ENCODE measurements at regions not wholly inside any gene's neighbourhood (a gene's known extent, or its start where the extent isn't known, plus 50 kb on each side); places are given as distances from the start of the nearest gene placed in this dataset.
A peak's percentile ranks its signal among the peaks of the same experiment; 100 is the strongest.

DNA sequence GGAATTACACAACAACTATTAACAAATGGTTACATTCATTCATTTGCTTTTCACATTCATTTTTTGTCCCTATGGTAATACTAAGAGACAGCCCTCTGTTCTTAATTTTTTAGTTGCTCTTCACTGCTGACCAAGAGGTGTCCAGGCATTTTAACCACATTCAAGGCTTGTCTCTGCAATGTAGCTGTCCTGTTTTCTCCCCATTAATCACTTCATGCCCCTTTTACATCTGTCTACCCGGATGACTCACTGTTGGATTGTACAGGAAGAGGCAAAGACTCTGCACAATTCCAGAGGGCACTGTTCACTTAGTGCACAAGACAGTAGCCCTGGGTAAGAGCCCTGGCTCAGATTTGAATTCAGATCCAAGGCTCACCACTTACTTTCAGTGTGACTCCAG is 168.5 kb downstream of the NOC3L start:
- peak; percentile 4 for DNase-seq

DNA sequence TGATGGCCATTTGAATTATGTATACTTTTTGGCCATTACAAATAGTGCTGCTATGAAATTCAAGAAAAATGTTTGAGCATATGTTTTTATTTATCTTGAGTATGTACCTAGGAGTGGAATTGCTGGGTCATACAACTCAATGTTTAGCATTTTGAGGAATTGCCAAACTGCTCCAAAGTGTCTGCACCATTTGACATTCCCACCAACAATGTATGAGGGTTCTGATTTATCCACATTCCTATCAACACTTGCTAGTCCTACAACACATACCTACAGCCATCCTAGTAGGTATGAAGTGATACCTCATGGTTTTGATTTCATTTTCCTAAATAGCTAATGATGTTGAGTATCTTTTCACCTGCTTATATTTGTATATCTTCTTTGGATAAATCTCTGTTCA is 165.5 kb downstream of the NOC3L start:
- DNase-seq = no peak

DNA sequence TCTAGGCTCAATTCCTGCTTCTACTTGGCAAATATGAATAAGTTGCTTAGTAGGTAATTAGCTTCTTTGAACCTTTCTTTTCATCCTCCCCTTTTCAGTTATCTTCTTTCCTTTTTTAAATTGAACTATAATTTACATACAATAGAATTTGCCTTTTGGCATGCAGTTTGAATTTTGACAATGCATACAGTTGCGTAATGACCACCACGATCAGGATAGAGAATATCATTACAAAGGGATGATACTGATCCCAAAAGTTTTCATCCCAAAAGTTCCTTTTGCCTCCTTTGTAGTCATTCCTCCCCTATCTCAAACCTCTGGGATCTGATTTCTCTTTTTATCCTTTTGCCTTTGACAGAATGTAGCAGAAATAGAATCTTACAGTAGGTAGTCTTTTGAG is 164.4 kb downstream of the NOC3L start:
- no peak for DNase-seq

DNA sequence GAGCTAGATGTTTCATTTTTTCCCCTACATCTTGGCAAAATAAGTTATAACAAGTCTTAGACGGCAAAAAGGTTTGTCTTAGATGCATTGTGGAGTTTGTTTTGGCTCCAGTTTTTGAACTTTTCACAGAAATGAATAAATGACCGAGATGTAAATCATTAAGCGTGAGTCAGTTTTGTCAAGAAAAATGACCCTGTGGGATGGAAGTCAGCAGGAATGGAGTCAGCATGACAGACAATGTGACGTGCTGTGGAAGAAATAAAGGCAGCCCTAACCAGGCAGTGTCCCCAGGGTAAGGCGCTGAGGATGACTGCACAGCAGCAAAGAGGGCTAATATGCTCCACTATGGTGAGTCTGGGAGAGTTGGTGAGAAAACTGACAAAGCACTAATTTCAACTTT is 163.2 kb downstream of the NOC3L start:
- DNase-seq = no peak

DNA sequence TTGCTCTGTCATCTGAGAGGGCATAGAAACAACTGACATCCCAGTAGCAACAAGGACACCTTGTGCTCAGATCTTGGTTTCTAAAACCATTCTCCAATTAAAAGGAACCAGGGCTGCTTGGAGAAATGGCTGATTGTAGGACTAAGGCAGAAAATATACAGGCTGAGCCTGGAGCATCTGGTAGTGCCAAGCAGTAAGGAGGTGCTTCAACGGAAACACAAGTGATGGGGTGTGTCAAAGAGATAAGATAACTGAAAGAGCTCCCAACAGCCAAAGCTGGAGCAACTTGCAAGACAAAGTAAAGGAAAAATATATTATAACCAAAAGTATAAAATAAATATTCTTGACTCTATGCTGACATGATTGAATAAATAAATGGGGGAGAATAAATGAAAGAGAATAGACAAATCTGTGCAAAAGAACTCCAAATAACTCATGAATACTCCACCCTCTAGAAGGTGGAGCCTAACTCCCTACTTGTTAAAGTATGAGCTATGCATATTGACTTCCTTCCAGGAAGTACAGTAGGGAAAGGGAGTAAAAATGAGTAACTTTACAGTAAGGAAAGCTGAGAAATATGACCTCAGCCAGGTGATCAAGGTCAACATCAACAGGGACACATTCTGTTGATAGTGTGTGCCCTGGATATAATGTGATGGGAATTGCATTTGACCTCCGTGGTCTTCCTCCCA is 162.4 kb downstream of the NOC3L start:
- DNase-seq = no peak

DNA sequence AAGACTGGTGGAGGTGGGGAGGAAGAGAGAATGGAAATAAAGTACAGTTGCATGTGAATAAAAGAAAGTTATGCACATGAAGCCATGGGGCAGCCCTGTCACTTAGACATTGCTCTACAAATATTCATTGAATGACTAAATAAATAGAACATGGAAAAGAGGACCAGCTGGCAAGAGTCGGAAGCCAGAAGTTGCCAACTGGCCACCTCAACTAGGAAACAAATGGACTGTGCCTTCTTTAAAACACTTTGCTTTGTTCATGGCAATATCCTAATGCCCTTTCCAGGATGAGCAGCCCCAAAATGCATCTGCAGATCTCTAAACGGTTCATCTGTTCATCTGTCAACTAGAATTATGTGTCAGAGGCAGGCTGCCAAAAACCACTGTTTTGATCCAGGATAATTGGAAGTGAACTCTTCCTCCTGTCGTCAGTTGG is 157.3 kb downstream of the NOC3L start:
- peak; percentile 60 for DNase-seq

DNA sequence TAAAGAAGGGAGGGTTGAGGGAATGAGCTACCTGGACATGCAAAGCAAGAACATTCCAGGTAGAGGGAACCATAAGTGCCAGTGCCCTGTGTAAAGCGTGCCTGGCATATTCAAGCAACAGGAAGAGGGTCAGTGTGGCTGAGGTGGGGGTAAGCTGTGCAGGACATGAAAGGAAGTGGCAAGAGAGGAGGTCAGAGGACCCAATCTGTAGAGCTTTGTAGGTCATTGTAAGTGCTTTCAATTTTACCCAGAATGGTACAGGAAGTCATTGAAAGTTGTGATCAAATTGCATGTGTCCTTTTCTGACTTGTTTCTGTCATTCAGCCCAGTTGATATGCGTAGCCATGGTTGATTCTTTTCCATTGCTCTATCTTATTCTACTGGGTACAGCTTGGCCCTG is 156.6 kb downstream of the NOC3L start:
- no peak for DNase-seq

DNA sequence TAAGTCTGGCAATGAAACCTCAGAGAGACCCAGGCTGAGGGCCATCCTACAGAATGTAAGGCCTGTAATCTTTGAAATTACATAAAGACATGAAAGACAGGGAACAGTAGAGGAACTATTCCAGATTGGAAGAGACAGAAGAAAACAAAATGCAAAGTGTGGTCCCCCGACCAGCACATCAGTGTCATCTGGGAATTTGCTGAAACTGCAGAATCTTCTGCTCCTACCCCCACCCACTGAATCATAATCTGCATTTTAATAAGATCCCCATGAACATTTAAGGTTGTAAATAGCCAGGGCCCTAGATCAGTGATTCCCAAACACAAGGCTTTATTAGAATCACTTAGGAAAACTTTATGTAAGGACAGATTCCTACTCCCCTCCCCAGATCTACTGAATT is 154.4 kb downstream of the NOC3L start:
- DNase-seq = no peak

DNA sequence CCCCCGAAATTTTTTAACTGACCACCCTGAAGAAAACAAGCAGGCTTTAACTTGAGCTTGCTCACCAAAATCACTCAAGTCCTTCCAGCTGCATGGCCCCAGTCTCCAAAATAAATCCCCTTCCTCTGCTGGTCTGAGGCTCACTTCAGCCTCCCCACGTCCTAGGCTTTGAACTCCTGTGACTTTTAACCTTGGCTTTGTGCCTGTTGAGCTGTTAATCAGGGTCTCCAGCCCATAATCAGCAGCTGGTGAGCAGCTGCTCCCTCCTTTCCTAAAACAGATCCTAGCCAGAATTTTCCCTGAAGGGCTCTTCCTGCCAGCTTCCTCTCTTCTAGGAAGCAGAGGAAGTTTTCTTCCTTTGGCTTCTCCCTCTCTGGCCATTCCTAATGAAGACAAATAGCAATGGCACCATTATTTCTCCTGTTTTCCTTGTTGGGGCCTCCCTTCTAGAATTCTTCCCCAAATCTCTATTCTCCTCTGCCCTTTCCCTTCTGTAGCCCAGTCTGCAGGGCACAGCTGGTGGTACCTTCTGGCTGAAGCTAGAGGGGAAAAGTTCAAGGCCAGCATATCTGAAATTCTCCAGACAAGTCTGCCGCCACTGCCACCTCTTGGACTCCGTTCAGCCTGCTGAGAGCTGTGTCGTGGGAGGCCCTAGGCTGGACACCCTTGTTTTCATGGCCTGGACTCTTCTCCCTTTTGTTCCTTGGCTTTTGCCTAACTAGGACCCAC is 152.1 kb downstream of the NOC3L start:
- peak; percentile 81 for DNase-seq

DNA sequence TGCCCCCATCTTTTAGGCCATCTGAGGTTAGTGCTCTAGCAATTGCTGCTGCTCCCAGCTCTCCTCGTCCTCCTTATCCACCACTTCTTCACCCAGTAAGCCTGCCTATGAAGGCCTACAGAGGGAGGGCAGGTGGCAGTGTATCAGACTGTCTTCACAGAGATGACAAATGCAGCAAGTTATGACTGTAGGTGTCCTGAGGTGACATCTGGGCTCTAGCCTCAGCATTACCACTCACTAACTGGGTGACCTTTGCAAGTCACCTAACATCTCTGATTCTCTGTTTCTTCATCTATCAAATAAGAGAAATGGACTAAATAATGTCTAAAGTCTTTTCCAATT is 151.6 kb downstream of the NOC3L start:
- peak; percentile 33 for DNase-seq

DNA sequence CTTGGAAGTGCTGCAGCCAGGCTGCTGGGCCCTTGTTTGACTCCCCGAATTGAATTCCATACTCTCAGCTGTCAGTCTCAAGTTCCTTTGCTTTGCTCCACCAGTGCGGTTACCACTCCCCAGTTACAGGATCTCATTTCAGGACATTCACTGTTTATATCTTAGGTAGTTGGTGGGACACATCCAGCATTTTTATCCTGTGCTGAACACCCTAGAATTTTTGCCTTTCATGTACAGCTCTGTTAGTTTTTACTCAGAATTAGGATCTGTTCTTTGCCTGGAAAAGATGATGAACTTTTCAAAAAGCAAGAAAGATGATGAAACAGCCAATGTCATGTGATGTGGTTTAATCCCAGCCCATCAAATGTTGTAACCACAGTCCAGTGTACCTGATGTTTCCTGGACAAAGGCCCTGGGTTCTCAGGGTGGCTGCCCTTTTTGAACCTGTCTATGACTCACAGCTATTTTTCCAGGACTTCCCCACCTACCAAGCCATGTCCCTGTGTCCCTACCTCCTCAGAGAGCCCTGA is 149.7 kb downstream of the NOC3L start:
- DNase-seq = no peak

DNA sequence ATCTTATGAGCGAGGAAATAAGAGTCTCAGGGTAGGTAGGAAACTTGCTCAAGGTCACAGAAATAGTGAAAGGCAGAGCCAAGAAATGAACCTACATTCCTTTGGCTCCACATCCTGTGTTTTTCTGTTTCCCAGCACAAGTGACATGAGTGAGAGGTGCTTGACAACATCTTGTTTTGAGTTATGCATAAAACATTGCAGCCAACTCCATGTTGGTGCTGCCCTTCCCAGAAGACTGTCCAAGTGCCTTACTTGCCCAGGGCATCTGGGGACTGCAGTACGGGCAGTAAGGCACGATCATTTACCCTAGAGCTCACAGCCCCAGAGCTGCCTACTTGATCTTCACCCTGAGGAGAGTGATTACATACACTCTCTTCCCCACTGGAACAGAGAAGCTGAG is 148.8 kb downstream of the NOC3L start:
- DNase-seq = no peak

DNA sequence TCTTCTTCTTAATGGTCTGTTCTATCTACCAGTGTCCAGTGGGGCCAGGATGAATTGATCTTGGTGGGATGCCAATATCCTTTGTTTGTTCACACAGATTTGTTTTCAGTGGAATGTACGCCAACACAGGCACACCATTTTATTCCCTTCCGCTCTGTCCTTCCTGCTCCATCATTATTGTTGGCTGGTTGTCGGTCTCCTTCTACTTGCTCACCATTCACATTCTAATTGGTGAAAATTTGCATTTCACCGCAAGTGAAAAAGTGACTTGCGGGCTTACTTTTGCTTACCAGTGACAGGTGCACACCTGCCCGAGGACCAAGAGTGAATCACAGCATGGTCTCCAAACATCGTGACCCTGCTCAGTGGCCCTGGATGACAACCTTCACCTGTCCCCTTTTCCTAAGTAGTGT is 148.3 kb downstream of the NOC3L start:
- no peak for DNase-seq

DNA sequence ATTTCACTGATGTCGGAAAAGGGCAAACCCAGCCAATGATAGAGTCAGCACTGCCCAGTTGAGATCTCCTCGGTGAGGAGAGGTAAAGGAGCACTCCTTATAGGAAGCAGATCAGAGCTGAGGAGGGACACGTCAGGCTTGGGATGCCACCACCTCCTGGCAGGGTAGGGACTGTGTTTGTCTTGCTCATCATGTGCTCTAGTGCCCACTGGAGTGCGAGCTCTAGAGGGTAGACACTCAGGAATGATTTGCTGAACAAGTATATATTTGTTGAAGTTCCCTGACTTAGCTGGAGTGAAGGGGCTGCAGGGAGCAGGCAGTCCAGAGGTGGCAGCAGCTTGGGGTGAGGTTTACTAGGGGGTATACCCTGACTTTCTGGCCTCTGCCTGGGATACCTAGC is 146.5 kb downstream of the NOC3L start:
- DNase-seq = no peak

DNA sequence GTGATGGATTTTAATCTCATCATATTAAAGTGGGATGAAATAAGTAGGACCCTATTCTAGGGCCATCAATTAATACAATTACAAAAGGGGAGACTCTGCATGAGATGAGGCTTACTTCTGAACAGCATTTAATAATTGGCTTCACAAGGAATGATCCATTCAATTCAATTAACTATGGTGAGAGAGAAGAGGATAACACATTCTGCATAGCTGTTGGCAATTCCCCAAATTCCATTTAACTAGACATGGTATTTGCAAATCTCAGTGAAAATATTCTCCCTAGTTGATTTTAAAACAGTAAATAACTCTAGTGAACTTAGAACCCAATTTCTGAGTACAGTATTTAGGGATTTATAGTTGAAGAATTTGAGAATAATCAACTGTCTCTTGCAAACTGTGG is 145.3 kb downstream of the NOC3L start:
- peak; percentile 54 for DNase-seq

DNA sequence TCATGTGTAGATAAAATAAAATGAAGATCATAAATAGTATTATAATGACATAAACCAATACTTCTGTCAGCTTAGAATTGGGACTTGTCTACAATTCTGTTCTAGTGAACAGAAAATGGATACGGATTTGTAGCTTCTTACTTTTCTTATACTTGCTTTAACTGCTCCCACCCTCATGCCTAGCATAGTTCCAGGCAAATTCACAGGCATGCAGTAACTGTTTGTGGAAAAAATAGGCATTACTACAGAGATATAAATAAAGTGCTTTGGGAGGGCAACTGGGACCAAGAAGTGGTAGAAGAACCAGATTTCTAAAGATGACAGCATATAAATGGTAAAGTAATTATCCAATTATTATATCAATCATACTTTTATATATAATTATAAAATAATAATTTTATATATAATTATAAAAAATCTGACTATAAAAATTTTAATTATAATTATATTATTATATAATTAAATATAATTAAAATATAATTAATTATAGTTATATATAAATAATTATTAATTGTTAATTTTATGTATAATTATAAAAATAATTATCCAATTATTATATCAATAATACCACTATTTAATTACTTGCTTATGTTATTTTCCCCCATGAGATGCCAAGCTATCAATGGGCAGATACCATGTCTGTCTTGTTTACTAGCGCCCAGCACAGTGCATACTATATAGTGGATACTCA is 144.1 kb downstream of the NOC3L start:
- DNase-seq = no peak

DNA sequence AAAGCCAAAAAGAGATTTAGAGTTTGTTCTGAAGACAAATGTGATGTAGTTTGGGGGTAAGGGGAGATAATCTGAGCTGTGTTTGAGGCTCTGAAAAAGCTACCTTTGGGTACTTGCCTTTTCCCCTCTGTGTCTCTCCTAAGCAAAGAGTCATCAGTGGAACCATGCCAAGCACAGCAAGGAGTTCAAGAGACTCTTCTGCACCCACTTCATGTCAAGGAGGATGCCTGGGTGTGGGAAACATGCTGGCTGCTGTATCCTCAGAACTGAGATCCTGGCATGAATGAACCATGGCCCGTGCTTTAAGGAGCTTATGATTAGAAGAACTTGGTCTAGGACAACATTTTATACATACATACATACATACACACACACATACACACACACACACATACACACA is 142.9 kb downstream of the NOC3L start:
- DNase-seq = no peak

DNA sequence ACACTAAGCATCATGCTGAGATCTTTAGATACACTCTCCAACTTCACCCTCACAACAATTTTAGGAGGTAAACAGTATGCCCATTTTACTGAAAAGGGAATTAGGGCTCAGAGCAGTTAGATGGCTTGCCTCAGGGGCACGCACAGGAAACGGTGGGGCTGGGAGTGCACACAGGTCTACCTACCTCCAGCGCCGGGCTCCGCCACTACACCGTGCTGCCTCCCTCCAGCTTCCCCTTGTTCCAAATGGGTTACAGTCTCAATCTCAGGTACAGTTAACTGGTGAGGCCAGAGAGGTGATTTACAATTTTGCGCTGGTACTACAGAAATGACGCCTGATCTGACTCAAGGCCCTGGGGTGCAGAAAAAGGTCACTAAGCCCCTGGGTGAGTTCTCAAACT is 142.0 kb downstream of the NOC3L start:
- DNase-seq = no peak

DNA sequence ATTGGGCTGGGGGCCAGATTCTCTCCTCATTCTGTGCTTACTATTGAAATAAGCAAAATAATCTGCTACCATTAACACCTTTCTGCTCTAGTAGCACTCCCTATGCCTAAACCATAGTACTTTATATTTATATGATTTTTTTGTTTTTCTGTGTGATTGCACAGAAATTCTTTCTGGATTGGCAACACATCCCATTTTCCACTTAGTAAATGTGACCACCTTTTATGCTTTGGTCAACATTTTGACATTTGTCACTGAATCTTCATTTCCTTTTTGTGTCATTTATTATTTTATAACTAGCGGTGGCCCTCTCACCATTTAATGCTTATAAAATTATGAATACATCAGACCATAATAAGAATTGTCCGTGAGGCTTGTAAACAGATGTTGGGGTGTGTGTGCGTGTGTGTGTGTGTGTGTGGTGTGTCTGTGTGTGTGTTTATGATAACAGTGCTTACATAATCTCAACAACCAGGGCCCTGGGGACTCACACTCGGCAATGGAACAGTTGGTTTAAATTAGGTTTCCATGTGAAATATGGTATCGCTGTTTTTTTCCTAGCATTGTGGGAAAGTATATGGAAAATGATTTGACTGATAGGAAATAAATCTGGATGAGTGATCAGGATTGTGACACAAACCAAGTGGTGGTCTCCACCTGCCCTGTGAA is 138.9 kb downstream of the NOC3L start:
- DNase-seq = no peak

DNA sequence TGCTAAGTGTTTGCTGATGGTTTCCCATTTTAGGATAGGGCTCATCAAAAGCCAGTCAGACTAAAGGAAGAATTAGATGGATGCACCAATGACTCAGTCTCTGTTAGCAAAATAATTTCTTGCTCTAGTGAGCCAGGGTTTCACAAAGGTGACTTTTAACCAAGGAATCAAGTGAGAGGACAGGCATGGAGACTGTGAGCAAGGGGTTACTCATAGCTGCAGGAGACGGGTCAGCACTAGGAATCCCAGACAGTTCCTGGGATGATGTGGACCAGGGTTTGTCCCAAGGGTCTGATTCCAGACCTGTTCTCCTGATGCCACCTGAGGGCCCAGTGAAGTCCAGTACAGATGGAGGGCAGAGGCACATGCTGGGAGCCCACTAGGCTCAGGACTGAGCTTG is 138.1 kb downstream of the NOC3L start:
- no peak for DNase-seq

DNA sequence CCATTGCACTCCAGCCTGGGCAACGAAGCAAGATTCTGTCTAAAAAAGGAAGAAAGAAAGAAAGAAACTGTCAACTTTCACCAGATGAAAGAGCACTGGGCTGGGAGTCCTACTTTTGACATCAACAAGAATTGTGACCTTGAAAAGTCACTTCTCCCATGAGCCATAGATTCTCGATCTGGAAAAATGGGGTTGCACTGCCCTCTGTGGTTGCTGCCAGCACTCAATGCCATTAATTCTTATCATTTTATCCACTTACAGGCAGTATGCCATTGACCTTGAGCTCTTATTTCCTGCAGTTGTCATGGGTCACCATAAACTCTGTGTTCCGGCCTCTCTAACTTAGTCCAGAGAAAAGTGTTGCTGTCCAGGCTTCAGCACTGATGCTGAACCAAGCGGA is 137.2 kb downstream of the NOC3L start:
- DNase-seq = peak; percentile 19

DNA sequence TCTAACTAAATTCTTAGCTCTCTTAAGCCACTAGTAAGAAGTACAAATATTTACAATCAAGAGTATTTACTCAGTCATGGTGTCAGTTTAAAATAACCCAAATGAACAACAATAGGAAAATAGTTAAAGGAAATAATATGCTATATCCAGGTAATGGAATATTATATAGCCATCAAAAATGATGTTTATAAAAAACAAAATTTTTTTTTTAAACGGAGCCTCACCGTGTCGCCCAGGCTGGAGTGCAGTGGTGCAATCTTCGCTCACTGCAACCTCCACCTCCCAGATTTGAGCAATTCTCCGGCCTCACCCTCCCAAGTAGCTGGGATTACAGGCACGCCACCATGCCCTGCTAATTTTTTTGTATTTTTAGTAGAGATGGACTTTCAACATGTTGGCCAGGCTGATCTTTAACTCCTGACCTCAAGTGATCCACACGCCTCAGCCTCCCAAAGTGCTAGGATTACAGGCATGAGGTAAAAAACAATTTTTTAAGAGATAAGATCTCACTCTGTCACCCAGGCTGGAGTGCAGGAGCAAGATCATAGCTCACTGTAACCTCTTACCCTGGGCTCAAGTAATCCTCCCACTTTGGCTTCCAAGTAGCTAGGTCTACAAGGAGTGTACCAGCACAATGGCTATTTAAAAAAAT is 132.5 kb downstream of the NOC3L start:
- no peak for DNase-seq
